GM19467 (cell line): ENCODE measurements at regions not wholly inside any gene's neighbourhood (a gene's known extent, or its start where the extent isn't known, plus 50 kb on each side); places are given as distances from the start of the nearest gene placed in this dataset.

Experiments
- ATAC-seq: cut with Tn5 transposase; IDR thresholded peaks from one replicate; pipeline ENCODE4 v1.9.1; 2021; ENCODE audit warnings: mild to moderate bottlenecking, moderate library complexity; ENCODE audit not compliant: unreplicated experiment

DNA sequence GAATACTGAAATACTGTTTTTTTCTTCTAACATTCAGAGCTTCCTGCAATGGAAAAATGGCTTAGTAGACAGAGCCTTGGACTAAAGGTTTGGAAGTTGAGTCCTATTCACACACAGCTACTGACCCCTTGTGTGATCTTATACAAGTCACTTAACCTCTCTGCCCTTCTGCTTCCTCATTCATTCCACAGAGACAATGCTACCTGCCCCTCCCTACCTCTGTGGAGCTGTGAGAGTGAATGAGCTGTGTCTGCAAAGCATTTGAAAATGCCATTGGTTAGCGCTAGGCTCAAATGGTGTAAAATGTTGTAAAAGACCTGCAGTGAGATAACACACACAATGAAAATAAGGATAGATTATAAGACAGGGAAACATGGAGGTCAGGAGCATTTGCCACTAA lies 214.4 kb downstream of the BARHL2 start:
- no peak for ATAC-seq

DNA sequence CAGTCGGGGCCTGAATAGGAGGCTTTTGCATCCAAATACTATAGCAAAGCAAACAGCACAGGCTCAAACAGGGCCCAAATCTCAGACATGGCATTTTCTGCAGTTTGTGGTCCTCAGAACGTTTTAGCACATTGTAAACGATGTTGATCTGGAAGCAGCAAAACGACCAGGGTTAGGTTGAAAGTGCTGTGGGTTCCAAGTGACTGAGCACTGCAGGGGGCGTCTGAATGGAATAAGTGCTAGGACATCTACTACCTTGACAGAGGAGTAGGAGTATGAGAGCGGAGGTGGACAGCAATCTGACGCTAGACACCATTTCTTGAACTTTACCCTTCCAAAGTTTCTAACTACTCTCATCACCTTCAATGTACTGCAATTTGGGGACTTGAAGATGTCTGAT lies 214.9 kb downstream of the BARHL2 start:
- no peak for ATAC-seq

DNA sequence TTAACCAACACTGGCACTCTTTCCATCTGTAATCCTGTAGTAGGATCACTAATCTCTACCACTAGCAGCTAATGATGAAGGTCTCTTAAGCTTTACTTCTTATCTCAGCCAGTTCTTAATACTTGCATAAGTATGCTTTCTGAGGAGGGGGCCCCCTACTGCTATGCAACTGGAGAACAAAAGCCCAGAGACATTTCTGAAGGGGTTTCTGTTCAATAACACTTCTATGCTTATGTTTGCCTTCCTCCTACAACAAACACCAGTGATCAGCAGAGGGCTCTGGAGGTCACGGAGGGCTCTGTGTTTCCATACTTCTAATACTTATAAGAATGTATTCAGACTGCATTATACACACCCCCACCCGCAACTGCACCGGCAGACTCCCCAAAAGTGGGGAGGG lies 215.8 kb downstream of the BARHL2 start:
- no peak for ATAC-seq

DNA sequence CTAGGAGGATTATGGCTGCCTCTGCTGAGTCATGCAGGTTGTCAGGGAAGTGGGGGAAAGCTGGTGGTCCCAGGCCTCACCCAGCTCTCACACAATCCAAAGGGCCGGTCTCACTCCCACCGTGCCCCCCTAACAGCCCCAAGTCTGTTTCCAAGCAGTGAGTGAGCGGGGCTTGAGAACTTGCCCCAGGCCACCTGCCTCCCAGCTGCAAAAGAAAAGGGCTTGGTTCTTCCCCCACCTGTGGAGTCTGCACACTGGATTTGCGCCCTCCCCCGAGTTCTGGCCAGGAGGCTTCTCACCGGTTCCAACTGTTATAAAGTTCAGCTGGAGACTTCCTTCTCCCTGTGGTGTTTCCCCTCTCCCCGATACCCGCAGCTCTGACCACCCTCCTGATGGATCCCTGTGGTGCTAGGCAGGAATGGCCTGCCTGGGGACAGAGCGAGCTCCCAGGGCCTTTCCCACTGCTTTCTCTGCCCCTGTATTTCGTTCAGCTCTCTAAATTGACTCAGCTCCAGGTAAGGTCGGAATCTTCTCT lies 222.3 kb downstream of the BARHL2 start:
- ATAC-seq: no peak

DNA sequence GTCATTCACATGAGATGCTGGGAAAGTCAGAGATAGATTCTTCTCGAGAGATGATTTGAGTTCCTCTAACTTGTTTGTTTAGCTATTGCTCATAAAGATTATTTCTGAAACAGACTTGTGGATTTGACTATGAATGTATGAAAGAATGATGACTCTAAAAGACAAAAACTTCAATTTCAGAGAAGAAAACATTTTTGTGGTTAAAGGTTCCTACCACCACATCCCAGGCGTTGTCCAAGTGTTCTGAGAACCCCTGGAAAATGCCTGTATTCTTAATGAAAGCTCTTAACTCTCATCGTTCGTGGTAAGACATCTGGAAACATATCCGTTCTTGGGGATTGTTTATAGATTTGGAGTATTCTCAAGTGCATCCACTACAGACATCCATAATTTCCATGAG lies 228.7 kb downstream of the BARHL2 start:
- ATAC-seq: no peak

DNA sequence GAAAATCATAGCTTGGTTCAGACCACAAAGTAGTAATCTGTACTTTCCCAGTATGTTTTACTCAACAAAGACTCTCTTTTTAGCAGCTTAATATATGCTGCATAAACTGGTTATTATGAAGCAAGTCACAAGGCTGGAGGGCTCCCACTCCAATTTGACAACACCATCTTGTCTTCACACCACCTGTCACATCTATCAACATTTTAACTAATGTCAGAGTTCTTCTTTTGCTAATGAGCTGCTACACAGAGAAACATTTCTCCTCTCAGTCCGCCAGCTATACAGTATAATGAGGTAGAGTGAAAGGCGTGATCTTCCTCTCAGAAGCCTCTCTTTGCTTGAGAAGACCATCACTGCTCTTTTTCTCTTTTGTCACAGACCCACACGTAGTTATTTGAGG lies 230.1 kb downstream of the BARHL2 start:
- no peak for ATAC-seq

DNA sequence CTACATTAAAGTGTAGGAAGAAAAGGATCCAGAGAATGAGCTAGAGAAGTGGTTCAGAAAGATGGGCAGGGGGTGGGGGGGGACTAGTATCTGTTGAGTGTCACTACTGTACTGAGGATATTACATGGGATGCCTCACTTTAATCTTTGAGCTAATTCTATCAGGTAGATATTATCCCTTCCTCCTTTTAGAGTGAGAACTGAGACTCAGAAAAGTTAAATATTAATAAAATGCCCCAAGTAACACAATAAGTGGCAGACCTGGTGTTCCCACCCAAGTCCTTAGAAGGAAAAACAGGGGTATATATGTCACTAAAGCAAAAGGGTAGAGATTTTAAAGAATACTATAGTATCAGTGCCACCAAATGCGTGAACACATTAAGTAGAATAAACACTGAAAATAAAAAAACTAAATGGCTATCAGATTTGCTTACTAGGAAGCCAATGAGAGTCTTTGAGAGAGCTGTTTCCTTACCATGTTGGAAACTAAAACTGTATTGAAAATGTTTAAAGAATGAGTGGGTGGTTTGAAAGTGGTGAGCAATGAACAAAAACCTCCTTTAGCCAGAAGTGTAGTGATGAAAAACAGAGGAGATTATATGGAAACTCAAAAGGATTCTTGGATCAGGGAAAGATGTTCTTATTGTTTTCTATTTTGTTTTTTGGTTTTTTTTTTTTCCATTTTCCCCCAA lies 230.8 kb downstream of the BARHL2 start:
- ATAC-seq: no peak

DNA sequence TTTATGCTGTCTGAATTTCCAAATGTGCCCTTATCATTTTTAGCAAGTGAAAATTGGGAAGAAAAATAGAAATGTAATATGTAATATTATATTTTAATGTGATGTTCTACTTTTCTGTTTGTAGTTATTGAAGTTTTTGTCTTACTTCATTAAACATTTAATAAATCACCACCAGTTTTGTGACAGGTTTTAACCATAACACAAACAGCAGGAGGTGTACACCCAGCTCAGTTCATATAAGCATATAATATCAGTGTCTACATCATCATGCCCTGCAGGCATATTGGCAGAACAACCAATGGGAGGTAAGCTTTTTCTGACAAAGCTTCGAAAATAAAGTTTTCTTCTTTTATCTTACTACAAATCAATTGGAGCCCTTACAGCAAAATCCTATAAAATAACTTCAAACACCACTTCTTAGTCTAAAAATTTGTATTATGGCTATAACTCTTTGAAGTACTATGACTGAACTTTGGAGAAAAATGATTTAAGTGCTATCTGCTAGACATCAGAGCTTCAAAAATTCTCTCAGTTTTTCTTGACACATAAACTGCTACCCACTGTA lies 236.7 kb downstream of the BARHL2 start:
- no peak for ATAC-seq

DNA sequence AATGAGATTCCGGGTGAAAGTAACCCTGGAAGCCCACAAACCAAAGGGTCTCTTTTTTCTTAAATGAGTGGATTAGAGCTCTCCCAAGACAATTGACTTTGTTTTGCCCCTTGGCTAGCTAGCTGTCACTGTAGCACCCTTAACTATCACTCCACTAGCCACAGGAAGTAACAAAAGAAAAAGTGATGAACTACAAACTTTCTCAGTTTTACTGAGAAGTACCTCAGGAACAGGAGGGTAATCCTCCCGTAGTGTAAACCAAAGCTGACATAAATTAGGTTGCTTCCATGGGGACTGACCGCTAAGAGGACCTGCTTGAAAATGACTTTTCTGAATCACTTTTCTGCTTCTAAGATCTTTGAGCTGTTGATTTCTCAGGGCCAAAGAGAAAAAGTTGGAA lies 240.1 kb downstream of the BARHL2 start:
- no peak for ATAC-seq

DNA sequence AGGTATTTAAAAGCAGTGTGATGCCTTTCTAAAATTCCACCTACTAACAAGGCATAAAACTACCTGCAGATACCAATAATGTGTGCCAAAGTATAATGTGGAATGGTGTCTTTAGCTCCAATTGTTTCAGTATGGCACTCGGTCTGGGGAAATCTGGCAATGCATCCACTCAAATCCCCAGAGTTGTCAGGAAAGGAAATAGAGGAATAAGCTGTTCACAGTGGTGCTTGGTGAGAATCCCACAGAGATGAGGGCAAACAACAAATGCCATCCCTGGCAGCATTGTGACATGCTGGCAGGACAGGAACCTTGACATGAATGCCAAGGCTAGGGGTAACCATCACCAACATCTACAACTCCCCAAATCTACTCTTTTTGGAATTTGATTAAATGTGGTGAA lies 240.7 kb downstream of the BARHL2 start:
- no peak for ATAC-seq

DNA sequence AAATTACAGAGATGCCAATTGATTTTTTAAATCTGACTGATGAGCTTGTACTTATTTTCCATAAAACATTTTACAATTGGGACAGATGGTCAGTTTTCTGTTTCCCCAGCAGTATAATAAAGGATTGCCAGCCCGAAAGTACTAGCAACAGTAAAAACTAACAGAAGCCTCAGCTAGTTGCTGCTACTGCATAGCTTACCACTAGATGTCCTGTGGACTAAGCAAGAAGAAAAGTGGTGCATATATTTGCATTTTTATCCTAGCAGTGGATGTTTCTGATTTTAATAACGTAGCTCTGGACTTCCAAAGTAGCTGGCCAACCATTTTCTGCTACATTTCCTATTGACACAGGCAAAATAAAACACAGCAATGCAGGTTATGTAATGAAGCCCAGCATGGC lies 241.5 kb downstream of the BARHL2 start:
- no peak for ATAC-seq

DNA sequence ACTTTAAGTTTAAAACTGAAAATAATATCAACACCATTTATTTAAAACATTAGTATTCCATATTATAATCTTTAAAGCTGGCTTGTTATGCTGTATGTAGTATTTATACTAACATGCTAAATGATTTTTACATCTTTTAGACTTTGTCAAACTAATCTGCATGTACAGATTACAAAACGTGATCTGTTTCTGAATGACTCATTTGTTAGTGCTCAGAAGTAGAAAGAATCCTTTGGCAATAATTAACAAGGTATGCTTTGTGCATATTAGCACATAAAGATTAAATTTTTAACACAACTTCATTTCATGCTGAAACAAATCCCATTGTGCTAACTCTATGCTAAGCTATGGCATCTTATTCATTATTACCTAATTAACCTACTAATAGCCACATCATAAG lies 242.4 kb downstream of the BARHL2 start:
- no peak for ATAC-seq

DNA sequence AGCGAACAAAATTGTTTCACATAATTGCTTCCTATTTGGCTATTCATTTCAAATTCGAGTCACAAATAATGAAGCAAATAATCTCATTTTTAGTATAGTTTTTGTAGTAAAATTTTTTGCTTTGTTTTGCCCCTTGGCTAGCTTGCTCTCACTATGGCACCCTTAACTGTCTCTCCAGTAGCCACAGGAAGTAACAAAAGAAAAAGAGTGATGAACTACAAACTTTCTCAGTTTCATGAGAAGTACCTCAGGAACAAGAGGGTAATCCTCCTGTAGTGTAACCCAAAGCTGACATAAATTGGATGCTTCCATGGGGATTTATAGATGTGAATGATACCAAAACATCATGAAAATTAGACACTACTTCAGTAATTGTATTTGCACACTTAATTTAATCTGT lies 242.9 kb downstream of the BARHL2 start:
- ATAC-seq: no peak

DNA sequence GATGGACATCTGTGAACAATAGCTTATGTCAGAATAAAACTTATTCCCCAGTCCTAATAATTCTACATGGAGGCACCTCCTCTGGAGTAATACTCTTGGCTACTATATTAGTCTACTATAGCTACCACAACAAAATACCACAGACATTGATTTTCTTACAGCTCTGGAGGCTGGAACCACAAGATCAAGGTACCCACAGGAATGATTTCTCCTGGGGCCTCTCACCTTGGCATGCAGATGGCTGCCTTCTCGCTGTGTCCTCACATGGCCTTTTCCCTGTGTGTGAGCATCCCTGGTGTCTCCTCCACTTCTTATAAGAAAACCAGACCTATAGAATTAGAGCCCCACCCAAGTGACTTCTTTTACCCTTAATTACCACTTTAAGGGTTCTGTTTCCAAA lies 244.3 kb downstream of the BARHL2 start:
- no peak for ATAC-seq

DNA sequence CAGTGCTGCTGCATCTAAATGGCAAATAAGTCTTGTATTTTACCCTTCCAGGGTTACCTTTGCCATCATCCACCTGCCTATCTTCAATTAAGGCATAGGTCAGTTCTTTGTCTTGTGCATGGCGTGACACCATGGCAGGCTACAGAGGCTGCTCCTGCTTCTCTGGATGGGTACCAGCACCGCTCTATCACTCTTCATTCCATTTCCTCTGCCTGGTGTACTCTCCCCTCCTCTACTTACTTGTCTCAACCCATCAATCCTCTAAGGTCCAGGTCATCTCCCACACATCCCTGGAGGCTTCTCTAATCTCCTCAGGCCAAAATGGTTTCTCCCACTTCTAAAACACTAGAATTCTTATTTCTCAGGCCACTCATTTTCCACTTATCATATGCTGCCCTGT lies 257.5 kb downstream of the BARHL2 start:
- ATAC-seq: no peak

DNA sequence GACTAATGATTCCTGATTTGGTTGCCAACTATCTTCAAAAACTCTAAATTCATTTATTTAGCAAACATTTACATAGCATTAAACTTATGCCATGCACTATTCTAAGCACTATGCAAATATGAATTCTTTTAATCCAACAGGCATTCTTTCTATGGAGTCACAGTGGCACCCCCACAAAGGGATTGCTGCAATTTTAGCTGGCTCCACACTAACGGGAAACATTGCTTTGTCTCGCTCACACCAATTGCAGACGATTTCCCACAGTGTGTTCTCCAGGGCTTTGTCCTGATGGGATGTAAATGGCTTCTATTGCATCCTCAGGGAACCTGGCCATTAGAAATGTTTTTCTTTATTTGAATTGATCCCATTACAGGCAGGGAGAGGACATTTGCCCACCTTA lies 259.1 kb downstream of the BARHL2 start:
- no peak for ATAC-seq

DNA sequence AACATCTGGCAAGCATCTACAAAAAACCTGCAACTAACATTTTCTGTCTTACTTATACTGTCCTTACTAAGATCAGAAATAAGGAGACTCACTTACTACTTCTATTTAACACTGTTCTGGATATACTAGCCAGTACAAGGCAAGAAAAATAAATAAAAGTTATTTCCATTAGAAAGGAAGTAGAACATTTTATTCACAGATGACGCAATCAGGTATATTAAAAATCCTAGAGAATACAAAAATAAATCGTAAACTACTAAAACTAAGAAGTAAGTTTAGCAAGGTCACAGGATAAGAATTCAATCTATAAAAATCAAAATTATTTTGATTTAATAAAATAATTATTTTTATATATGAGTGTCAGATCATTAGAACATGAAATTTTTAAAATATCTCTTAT lies 264.6 kb downstream of the BARHL2 start:
- no peak for ATAC-seq

DNA sequence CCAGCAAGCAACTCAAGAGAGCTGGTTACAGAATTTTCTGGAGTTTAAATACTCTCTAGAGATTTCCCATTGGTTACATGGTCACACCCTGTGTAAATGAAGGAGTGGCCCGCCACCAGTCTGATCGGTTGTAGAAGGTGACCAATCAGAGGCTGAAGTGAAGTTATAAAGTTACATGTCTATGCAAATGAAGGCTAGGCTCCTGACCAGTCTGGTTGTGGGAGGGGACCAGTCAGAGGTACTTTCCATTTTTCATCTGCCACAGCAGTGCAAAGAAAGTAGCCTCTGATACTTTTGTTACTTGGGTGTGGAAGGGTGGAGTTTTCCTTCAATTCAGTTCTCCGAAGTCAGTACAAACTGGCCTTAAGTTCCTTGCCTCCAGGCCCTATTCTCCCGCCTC lies 273.7 kb downstream of the BARHL2 start:
- ATAC-seq: no peak

DNA sequence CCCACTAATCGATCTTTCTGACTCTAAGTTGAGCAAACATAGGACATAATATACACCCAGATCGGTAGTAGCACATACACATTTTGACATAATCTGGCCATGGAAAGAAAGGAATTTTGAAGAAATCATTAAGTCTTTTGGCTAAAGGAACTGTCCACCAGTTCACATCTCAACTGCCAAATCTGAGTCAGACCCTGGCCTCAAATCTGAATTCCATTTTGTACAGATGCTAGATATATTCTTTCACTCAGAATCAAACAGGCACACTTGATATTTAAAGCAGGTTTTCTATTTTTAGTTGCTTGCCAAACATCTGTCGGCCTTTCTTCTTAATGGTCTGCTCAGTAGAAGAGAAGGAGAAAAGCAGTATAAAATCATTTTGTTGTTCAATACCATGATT lies 281.8 kb downstream of the BARHL2 start:
- no peak for ATAC-seq

DNA sequence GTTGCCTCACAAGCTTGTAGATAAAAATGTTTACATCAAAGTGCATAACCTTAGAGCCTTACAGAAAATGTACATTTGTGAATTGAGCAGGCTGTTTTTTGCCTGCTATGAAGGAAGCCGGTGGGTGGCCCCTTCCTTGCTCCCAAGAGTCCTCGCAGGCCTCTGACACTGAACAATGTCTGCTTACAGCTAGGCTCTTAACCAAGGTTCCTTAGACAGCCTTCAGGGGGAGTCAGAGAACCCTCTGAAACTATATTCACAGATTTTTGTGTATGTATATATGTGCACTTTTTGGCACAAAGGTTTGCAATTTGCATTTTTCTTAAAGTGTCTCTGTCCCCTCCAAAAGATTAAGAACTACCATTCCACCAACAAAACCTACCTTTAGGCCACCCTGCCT lies 282.6 kb downstream of the BARHL2 start:
- no peak for ATAC-seq

DNA sequence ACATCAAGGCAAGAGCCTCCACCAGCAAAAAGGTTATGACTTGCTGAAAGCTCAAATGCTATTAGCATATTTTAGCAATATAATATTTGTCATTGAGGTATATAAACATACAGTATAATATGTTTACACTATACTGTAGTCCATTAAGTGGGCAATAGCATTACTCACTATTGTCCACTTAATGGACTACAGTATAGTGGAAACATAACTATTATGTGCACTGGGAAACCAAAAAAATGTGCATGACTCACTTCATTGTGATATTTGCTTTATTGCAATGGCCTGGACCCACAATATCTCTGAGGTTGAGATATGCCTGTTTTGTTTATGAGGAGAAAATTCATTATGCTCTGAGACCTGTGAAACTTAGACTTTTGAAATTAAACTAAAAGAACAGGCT lies 300.0 kb downstream of the BARHL2 start:
- ATAC-seq: no peak

DNA sequence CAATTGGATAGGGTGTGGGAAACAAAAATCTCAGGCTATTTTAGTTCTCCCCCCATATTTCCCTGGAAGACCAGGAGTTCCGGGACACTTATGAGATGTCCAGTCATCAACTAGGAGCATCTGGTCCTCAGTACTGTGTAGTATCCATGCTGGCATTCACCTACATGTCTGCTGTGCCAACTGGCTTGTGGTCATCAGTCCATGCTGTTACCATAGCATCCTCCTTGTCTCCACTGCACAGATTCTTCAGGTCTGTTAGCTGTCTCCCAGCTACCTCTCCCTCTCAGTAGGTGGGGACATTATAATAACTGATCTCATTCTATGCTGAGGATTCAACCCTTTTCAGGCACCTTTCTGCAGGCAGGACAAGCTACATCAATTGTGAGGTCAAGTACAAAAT lies 302.9 kb downstream of the BARHL2 start:
- ATAC-seq: no peak

DNA sequence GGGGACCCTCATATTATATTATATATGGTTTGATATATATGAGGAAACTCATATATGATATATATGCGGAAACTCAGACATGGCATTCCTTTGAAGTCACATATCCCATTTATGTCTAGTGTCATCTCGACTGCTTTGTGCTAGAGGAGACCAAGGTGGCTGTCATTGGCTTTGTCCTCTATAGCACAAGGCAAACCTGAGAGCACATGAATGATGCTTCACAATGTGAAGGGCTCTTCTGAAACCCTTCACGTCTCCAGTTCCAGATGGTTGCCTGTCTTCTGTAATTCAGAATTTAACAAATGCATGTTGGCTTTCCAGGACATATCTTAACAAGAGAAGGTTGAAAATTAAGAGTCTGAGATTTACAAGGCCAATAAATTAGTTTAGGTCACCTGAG lies 303.6 kb downstream of the BARHL2 start:
- no peak for ATAC-seq
